ENCODE measurements at regions not wholly inside any gene's neighbourhood (a gene's known extent, or its start where the extent isn't known, plus 50 kb on each side); places are given as distances from the start of the nearest gene placed in this dataset.

- no peak overlapping the region for H3K4me3 ChIP-seq (ENCODE audit: low read length)
- Mint-ChIP-seq H3K36me3 (no peaks in the 10 kb centered on the region), H3K9me3 (peaks cover 0 to 2% (median 0%) of the 10 kb centered on the region in 11 donors), H3K4me3 (no peak overlapping the region), H3K27ac (no peak overlapping the region), H3K27me3 (peaks cover 9 to 58% (median 21%) of the 10 kb centered on the region in 5 donors), H3K4me1 (no peaks in the 10 kb centered on the region)
- H3K4me1 ChIP-seq (ENCODE audit: control insufficient read depth in 2 of 2, insufficient read depth in 2 of 2, low read length in 2 of 2): no peaks in the 10 kb centered on the region
- intact Hi-C loops (cut with micrococcal nuclease): no loop called here
- H3K27ac ChIP-seq (ENCODE audit: low read depth, low read length): no peak overlapping the region
- H3K36me3 ChIP-seq (ENCODE audit: control insufficient read depth in 2 of 3, insufficient read depth in 3 of 3, low read length in 3 of 3): no peaks in the 10 kb centered on the region
- ChIA-PET CTCF (no interaction called here), POLR2A (no interaction called here)
- H3K27me3 ChIP-seq (ENCODE audit: control insufficient read depth in 2 of 2, insufficient read depth in 2 of 2, low read length in 2 of 2): no peaks in the 10 kb centered on the region
- H3K9me3 ChIP-seq (ENCODE audit: control insufficient read depth in 2 of 3, low read length in 3 of 3): no peaks in the 10 kb centered on the region
- DNase-seq (no peak), ATAC-seq (no peak)
Measured at GRCh38 chr2:175836361-175836760, 165.7 kb downstream of the LNPK start.

GRCh38 chr2:175834477-175834876, 167.6 kb downstream of the LNPK start:
- H3K27ac ChIP-seq (ENCODE audit: low read depth, low read length): no peak overlapping the region
- no peaks in the 10 kb centered on the region for H3K9me3 ChIP-seq (ENCODE audit: control insufficient read depth in 2 of 3, low read length in 3 of 3)
- H3K36me3 Mint-ChIP-seq: no peaks in the 10 kb centered on the region
- ChIA-PET POLR2A (no interaction called here), CTCF (no interaction called here)
- H3K27ac Mint-ChIP-seq: no peak overlapping the region
- ATAC-seq: no peak
- H3K4me1 Mint-ChIP-seq: no peaks in the 10 kb centered on the region
- no peaks in the 10 kb centered on the region for H3K27me3 ChIP-seq (ENCODE audit: control insufficient read depth in 2 of 2, insufficient read depth in 2 of 2, low read length in 2 of 2)
- DNase-seq: no peak
- peaks cover 0 to 2% (median 0%) of the 10 kb centered on the region in 11 donors for H3K9me3 Mint-ChIP-seq
- H3K36me3 ChIP-seq (ENCODE audit: control insufficient read depth in 2 of 3, insufficient read depth in 3 of 3, low read length in 3 of 3): no peaks in the 10 kb centered on the region
- intact Hi-C loops (cut with micrococcal nuclease): no loop called here
- no peak overlapping the region for H3K4me3 Mint-ChIP-seq
- H3K4me1 ChIP-seq (ENCODE audit: control insufficient read depth in 2 of 2, insufficient read depth in 2 of 2, low read length in 2 of 2): no peaks in the 10 kb centered on the region
- H3K27me3 Mint-ChIP-seq: peaks cover 4 to 46% (median 14%) of the 10 kb centered on the region in 5 donors
- H3K4me3 ChIP-seq (ENCODE audit: low read length): no peak overlapping the region

- no peak overlapping the region for H3K4me3 ChIP-seq (ENCODE audit: low read length)
- Mint-ChIP-seq H3K9me3 (peaks cover 0 to 2% (median 0%) of the 10 kb centered on the region in 11 donors), H3K4me3 (no peak overlapping the region), H3K36me3 (no peaks in the 10 kb centered on the region), H3K4me1 (no peaks in the 10 kb centered on the region), H3K27me3 (peaks cover 9 to 38% (median 13%) of the 10 kb centered on the region in 5 donors), H3K27ac (no peak overlapping the region)
- no peak overlapping the region for H3K27ac ChIP-seq (ENCODE audit: low read depth, low read length)
- H3K27me3 ChIP-seq (ENCODE audit: control insufficient read depth in 2 of 2, insufficient read depth in 2 of 2, low read length in 2 of 2): no peaks in the 10 kb centered on the region
- intact Hi-C loops (cut with micrococcal nuclease): no loop called here
- H3K36me3 ChIP-seq (ENCODE audit: control insufficient read depth in 2 of 3, insufficient read depth in 3 of 3, low read length in 3 of 3): no peaks in the 10 kb centered on the region
- ChIA-PET CTCF (no interaction called here), POLR2A (no interaction called here)
- no peaks in the 10 kb centered on the region for H3K4me1 ChIP-seq (ENCODE audit: control insufficient read depth in 2 of 2, insufficient read depth in 2 of 2, low read length in 2 of 2)
- ATAC-seq: no peak
- DNase-seq: no peak
- H3K9me3 ChIP-seq (ENCODE audit: control insufficient read depth in 2 of 3, low read length in 3 of 3): no peaks in the 10 kb centered on the region
Measured at GRCh38 chr2:175832866-175833265, 169.2 kb downstream of the LNPK start.

- no peak overlapping the region for H3K27ac ChIP-seq (ENCODE audit: low read depth, low read length)
- no peak overlapping the region for H3K4me3 ChIP-seq (ENCODE audit: low read length)
- ChIA-PET CTCF (interaction anchor here (0.6 kb wide), 1 partner anchor 678 kb away, joined by 3 read pairs; no protein-coding TSS in a partner anchor), POLR2A (no interaction called here)
- H3K36me3 ChIP-seq (ENCODE audit: control insufficient read depth in 2 of 3, insufficient read depth in 3 of 3, low read length in 3 of 3): no peaks in the 10 kb centered on the region
- H3K4me1 ChIP-seq (ENCODE audit: control insufficient read depth in 2 of 2, insufficient read depth in 2 of 2, low read length in 2 of 2): no peaks in the 10 kb centered on the region
- ATAC-seq: no peak
- Mint-ChIP-seq H3K27me3 (peaks cover 11 to 21% (median 14%) of the 10 kb centered on the region in 5 donors), H3K4me3 (no peak overlapping the region), H3K9me3 (peaks cover 0 to 2% (median 0%) of the 10 kb centered on the region in 11 donors), H3K27ac (no peak overlapping the region), H3K36me3 (no peaks in the 10 kb centered on the region), H3K4me1 (no peaks in the 10 kb centered on the region)
- intact Hi-C loops (cut with micrococcal nuclease): no loop called here
- H3K9me3 ChIP-seq (ENCODE audit: control insufficient read depth in 2 of 3, low read length in 3 of 3): no peaks in the 10 kb centered on the region
- no peak for DNase-seq
- no peaks in the 10 kb centered on the region for H3K27me3 ChIP-seq (ENCODE audit: control insufficient read depth in 2 of 2, insufficient read depth in 2 of 2, low read length in 2 of 2)
Measured at GRCh38 chr2:175829741-175830140, 172.3 kb downstream of the LNPK start.

GRCh38 chr2:175827856-175828255, 174.2 kb downstream of the LNPK start:
- H3K27me3 ChIP-seq (ENCODE audit: control insufficient read depth in 2 of 2, insufficient read depth in 2 of 2, low read length in 2 of 2): no peaks in the 10 kb centered on the region
- no peaks in the 10 kb centered on the region for H3K9me3 ChIP-seq (ENCODE audit: control insufficient read depth in 2 of 3, low read length in 3 of 3)
- no peaks in the 10 kb centered on the region for H3K4me1 ChIP-seq (ENCODE audit: control insufficient read depth in 2 of 2, insufficient read depth in 2 of 2, low read length in 2 of 2)
- Mint-ChIP-seq H3K4me3 (no peak overlapping the region), H3K27me3 (peaks cover 8 to 19% (median 17%) of the 10 kb centered on the region in 5 donors), H3K9me3 (peaks cover 0 to 3% (median 0%) of the 10 kb centered on the region in 11 donors), H3K4me1 (no peaks in the 10 kb centered on the region), H3K36me3 (no peaks in the 10 kb centered on the region), H3K27ac (no peak overlapping the region)
- H3K36me3 ChIP-seq (ENCODE audit: control insufficient read depth in 2 of 3, insufficient read depth in 3 of 3, low read length in 3 of 3): no peaks in the 10 kb centered on the region
- ChIA-PET POLR2A (no interaction called here), CTCF (no interaction called here)
- DNase-seq (no peak), ATAC-seq (no peak)
- no peak overlapping the region for H3K27ac ChIP-seq (ENCODE audit: low read depth, low read length)
- intact Hi-C loops (cut with micrococcal nuclease): no loop called here
- no peak overlapping the region for H3K4me3 ChIP-seq (ENCODE audit: low read length)

- no peak overlapping the region for H3K4me3 Mint-ChIP-seq
- ChIA-PET CTCF (no interaction called here), POLR2A (no interaction called here)
- ATAC-seq: no peak
- Histone ChIP-seq H3K27ac (ENCODE audit: low read depth, low read length) (no peak overlapping the region), H3K36me3 (ENCODE audit: control insufficient read depth in 2 of 3, insufficient read depth in 3 of 3, low read length in 3 of 3) (no peaks in the 10 kb centered on the region), H3K9me3 (ENCODE audit: control insufficient read depth in 2 of 3, low read length in 3 of 3) (no peaks in the 10 kb centered on the region), H3K4me1 (ENCODE audit: control insufficient read depth in 2 of 2, insufficient read depth in 2 of 2, low read length in 2 of 2) (no peaks in the 10 kb centered on the region), H3K4me3 (ENCODE audit: low read length) (no peak overlapping the region), H3K27me3 (ENCODE audit: control insufficient read depth in 2 of 2, insufficient read depth in 2 of 2, low read length in 2 of 2) (no peaks in the 10 kb centered on the region)
- intact Hi-C loops (cut with micrococcal nuclease): no loop called here
- no peak for DNase-seq
- H3K36me3 Mint-ChIP-seq: no peaks in the 10 kb centered on the region
- H3K4me1 Mint-ChIP-seq: no peaks in the 10 kb centered on the region
- H3K27me3 Mint-ChIP-seq: peaks cover 0 to 43% (median 34%) of the 10 kb centered on the region in 5 donors
- peaks cover 0 to 7% (median 0%) of the 10 kb centered on the region in 11 donors for H3K9me3 Mint-ChIP-seq
- no peak overlapping the region for H3K27ac Mint-ChIP-seq
Measured at GRCh38 chr2:175824243-175824642, 177.8 kb downstream of the LNPK start.

GRCh38 chr2:175823707-175824073, 178.4 kb downstream of the LNPK start:
- no peak overlapping the region for H3K27ac ChIP-seq (ENCODE audit: low read depth, low read length)
- no peak overlapping the region for H3K27ac Mint-ChIP-seq
- peaks cover 0 to 43% (median 34%) of the 10 kb centered on the region in 5 donors for H3K27me3 Mint-ChIP-seq

More at GRCh38 chr2:175823707-175824073, 178.4 kb downstream of the LNPK start:
- intact Hi-C loops (cut with micrococcal nuclease): no loop called here
- ChIA-PET CTCF (no interaction called here), POLR2A (no interaction called here)
- no peaks in the 10 kb centered on the region for H3K36me3 Mint-ChIP-seq
- ATAC-seq (no peak), DNase-seq (no peak)
- no peaks in the 10 kb centered on the region for H3K36me3 ChIP-seq (ENCODE audit: control insufficient read depth in 2 of 3, insufficient read depth in 3 of 3, low read length in 3 of 3)
- H3K27me3 ChIP-seq (ENCODE audit: control insufficient read depth in 2 of 2, insufficient read depth in 2 of 2, low read length in 2 of 2): no peaks in the 10 kb centered on the region
- no peaks in the 10 kb centered on the region for H3K4me1 ChIP-seq (ENCODE audit: control insufficient read depth in 2 of 2, insufficient read depth in 2 of 2, low read length in 2 of 2)
- no peaks in the 10 kb centered on the region for H3K4me1 Mint-ChIP-seq
- H3K9me3 ChIP-seq (ENCODE audit: control insufficient read depth in 2 of 3, low read length in 3 of 3): no peaks in the 10 kb centered on the region
- no peak overlapping the region for H3K4me3 ChIP-seq (ENCODE audit: low read length)
- H3K9me3 Mint-ChIP-seq: peaks cover 0 to 7% (median 0%) of the 10 kb centered on the region in 11 donors
- no peak overlapping the region for H3K4me3 Mint-ChIP-seq

Data from naive thymus-derived CD4-positive, alpha-beta T cell (primary cell).